Activated T-helper 1 cell treated with anti-CD3 and anti-CD28 coated beads, Interleukin-12 subunit alpha, Interleukin-12 subunit beta, Interleukin-2, Interleukin-4 antibody, amounts not matched to agents 30 ng/mL and 10 ng/mL and 1 ng/mL, durations not matched to agents 14 hours and 24 hours and 36 hours (primary cell): ENCODE measurements at regions not wholly inside any gene's neighbourhood (a gene's known extent, or its start where the extent isn't known, plus 50 kb on each side); places are given as distances from the start of the nearest gene placed in this dataset.

Experiments used
- DNase-seq: peaks from one replicate; pipeline ENCODE4 v3.0.0; 2021; ENCODE audit warnings: low spot score
- H3K27ac Mint-ChIP-seq: one replicate; pipeline ENCODE4 v1.8.0; 2021; ENCODE audit warnings: mild to moderate bottlenecking, mixed read lengths
- H3K27me3 Mint-ChIP-seq: one replicate; pipeline ENCODE4 v1.8.0; 2022; ENCODE audit warnings: mild to moderate bottlenecking, moderate library complexity, mixed read lengths; ENCODE audit not compliant: insufficient read depth
- H3K36me3 Mint-ChIP-seq: one replicate; pipeline ENCODE4 v1.8.0; 2021; ENCODE audit warnings: low read depth, mixed read lengths
- H3K4me1 Mint-ChIP-seq: one replicate; pipeline ENCODE4 v1.8.0; 2021; ENCODE audit warnings: low read depth, mixed read lengths
- H3K4me3 Mint-ChIP-seq: one replicate; pipeline ENCODE4 v1.8.0; 2021; ENCODE audit warnings: mild to moderate bottlenecking, moderate library complexity, mixed read lengths
- H3K9me3 Mint-ChIP-seq: one replicate; pipeline ENCODE4 v1.8.0; 2021; ENCODE audit warnings: mixed read lengths
- intact Hi-C: fragments of 100-400 bp; cut with micrococcal nuclease; formaldehyde crosslinking; loops from one replicate; pipeline ENCODE4 v1.15.1; 2024

DNA sequence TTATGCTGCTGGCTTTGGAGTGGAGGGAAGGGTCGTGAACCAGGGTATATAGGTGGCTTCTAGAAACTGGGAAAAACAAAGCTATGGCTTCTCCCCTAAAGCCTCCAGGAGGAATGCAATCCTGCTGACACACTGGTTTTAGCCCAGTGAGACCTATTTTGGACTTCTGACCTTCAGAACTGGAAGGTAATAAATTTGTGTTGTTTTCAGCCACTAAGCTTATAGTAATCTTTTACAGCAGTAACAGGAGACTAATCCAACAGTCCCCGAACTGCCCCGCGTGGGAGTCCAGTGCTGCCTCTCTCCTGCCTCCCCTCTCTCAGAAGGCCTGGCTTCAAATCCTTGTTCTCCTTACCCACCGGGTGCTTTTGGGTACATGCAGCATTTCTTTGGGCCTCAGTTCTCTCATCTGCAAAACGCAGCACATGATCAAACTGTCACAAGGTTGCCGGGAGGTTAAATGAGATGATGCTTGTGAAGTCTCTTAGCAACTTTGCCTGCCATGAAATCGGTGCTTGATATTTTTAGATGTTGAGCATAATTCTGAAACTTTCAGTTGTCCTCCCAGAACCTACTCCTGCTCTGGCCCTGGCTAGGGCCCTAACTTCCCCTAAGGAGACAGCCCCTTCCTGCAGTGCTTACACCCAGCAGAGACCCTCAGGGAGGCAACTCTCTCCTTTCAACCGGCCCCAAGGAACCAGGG, 127.3 kb upstream of the BOD1 start:
- Mint-ChIP-seq H3K27ac (no peak overlapping the region), H3K36me3 (no peaks in the 10 kb centered on the region), H3K4me1 (no peaks in the 10 kb centered on the region), H3K4me3 (no peak overlapping the region), H3K9me3 (no peaks in the 10 kb centered on the region), H3K27me3 (peaks cover 2% of the 10 kb centered on the region)
- intact Hi-C loops: no loop called here
- DNase-seq: no peak

DNA sequence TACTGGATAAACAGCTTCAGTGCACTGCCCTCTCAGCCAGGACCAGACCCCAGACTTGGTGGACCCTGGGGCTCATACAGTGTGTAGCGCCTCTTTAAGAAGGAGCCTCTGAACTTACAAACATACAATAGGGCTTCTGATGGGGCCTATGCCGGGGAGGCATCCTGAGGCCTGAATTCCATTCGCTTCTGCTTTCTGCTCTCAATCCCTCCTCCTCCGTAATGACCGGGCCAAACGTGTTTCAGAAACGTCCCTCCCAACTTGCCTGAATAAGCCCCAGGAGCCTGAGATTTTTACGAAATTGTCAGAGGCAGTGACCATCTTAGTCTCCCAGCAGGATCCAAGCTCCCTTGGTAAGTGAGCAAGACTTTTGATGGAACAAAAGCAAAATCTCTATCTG, 128.1 kb upstream of the BOD1 start:
- H3K27me3 Mint-ChIP-seq: peaks cover 2% of the 10 kb centered on the region
- intact Hi-C loops: no loop called here
- no peak for DNase-seq
- no peak overlapping the region for H3K4me3 Mint-ChIP-seq
- H3K9me3 Mint-ChIP-seq: no peaks in the 10 kb centered on the region
- H3K27ac Mint-ChIP-seq: no peak overlapping the region
- H3K4me1 Mint-ChIP-seq: no peaks in the 10 kb centered on the region
- no peaks in the 10 kb centered on the region for H3K36me3 Mint-ChIP-seq

DNA sequence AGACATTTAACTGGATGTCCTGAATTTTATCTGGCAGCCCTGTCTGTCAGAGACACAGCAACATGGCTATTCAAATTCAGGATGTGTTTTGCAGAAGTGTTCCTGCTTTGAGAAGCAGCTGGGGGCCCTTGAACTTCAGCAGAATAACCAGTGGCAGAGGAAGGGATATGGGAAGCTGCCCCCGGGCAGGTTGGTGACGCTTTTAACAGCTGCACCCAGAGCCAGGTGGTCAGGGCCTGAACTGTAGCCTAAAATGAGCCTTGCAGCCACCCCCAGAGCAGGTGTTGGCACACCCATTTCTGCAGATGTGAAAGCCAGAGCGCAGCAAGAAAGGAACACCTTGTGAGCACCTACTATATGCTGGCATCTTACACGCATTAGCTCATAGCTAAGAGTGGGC, 128.7 kb upstream of the BOD1 start:
- no peak for DNase-seq
- H3K27me3 Mint-ChIP-seq: peaks cover 2% of the 10 kb centered on the region
- intact Hi-C loops: no loop called here
- H3K4me1 Mint-ChIP-seq: no peaks in the 10 kb centered on the region
- no peak overlapping the region for H3K4me3 Mint-ChIP-seq
- no peaks in the 10 kb centered on the region for H3K36me3 Mint-ChIP-seq
- H3K9me3 Mint-ChIP-seq: no peaks in the 10 kb centered on the region
- H3K27ac Mint-ChIP-seq: no peak overlapping the region

GRCh38 chr5:173745557-173745956, 129.1 kb upstream of the BOD1 start:
- Mint-ChIP-seq H3K36me3 (no peaks in the 10 kb centered on the region), H3K9me3 (no peaks in the 10 kb centered on the region), H3K27ac (no peak overlapping the region), H3K4me1 (no peaks in the 10 kb centered on the region), H3K4me3 (no peak overlapping the region), H3K27me3 (peaks cover 2% of the 10 kb centered on the region)
- no peak for DNase-seq
- intact Hi-C loops: no loop called here

DNA sequence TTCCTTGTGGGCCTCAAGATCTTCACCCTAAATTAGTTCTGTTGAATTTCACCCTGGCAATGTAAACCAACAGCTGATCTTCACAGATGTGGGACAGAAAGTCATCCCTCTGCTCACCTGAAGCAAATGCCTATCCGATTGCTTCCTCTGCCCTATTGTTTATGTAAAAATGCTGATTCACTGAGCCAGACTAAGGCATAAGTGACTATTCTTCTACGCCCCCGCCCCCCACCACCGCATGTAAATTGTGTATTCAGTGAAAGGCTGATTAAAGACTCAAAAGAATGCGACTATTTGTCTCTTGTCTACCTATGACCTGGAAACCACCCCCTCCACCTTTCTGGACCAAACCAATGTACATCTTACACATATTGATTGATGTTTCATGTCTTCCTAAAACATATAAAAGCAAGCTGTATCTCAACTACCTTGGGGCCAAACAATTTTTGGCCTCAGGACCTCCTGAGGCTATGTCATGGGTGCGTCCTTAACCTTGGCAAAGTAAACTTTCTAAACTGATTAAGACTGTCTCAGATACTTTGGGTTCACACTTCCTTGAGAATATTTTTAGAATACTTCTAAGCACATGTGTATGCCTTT, 129.7 kb upstream of the BOD1 start:
- Mint-ChIP-seq H3K27me3 (peaks cover 2% of the 10 kb centered on the region), H3K4me3 (no peak overlapping the region), H3K4me1 (no peaks in the 10 kb centered on the region), H3K36me3 (no peaks in the 10 kb centered on the region), H3K27ac (no peak overlapping the region), H3K9me3 (no peaks in the 10 kb centered on the region)
- intact Hi-C loops: no loop called here
- no peak for DNase-seq

- H3K4me1 Mint-ChIP-seq: no peaks in the 10 kb centered on the region
- no peak overlapping the region for H3K27ac Mint-ChIP-seq
These were observed 131.4 kb upstream of the BOD1 start for GRCh38 chr5:173747876-173748275.

GRCh38 chr5:173750538-173751265, 134.3 kb upstream of the BOD1 start:
- H3K27ac Mint-ChIP-seq: no peak overlapping the region
- no peaks in the 10 kb centered on the region for H3K36me3 Mint-ChIP-seq
- H3K27me3 Mint-ChIP-seq: no peaks in the 10 kb centered on the region

More at GRCh38 chr5:173747876-173748275, 131.4 kb upstream of the BOD1 start:
- intact Hi-C loops: loop anchor here (1.0 kb wide), 1 partner anchor 39 kb away; no protein-coding TSS in a partner anchor
- H3K4me3 Mint-ChIP-seq: no peak overlapping the region
- no peaks in the 10 kb centered on the region for H3K36me3 Mint-ChIP-seq
- no peaks in the 10 kb centered on the region for H3K9me3 Mint-ChIP-seq
- peaks cover 2% of the 10 kb centered on the region for H3K27me3 Mint-ChIP-seq
- DNase-seq: no peak

GRCh38 chr5:173751266-173751600, 134.8 kb upstream of the BOD1 start:
- intact Hi-C loops: no loop called here
- no peaks in the 10 kb centered on the region for H3K36me3 Mint-ChIP-seq
- no peaks in the 10 kb centered on the region for H3K9me3 Mint-ChIP-seq
- no peak for DNase-seq
- no peaks in the 10 kb centered on the region for H3K27me3 Mint-ChIP-seq
- H3K4me1 Mint-ChIP-seq: no peaks in the 10 kb centered on the region
- H3K4me3 Mint-ChIP-seq: no peak overlapping the region
- H3K27ac Mint-ChIP-seq: no peak overlapping the region

More at GRCh38 chr5:173750538-173751265, 134.3 kb upstream of the BOD1 start:
- intact Hi-C loops: no loop called here
- no peaks in the 10 kb centered on the region for H3K4me1 Mint-ChIP-seq
- no peaks in the 10 kb centered on the region for H3K9me3 Mint-ChIP-seq
- no peak overlapping the region for H3K4me3 Mint-ChIP-seq
- DNase-seq: no peak

- no peaks in the 10 kb centered on the region for H3K36me3 Mint-ChIP-seq
- no peak for DNase-seq
- no peaks in the 10 kb centered on the region for H3K4me1 Mint-ChIP-seq
- intact Hi-C loops: no loop called here
- no peaks in the 10 kb centered on the region for H3K27me3 Mint-ChIP-seq
- no peak overlapping the region for H3K4me3 Mint-ChIP-seq
- no peak overlapping the region for H3K27ac Mint-ChIP-seq
- no peaks in the 10 kb centered on the region for H3K9me3 Mint-ChIP-seq
These were observed 135.5 kb upstream of the CPEB4 start for GRCh38 chr5:173752653-173753052.

DNA sequence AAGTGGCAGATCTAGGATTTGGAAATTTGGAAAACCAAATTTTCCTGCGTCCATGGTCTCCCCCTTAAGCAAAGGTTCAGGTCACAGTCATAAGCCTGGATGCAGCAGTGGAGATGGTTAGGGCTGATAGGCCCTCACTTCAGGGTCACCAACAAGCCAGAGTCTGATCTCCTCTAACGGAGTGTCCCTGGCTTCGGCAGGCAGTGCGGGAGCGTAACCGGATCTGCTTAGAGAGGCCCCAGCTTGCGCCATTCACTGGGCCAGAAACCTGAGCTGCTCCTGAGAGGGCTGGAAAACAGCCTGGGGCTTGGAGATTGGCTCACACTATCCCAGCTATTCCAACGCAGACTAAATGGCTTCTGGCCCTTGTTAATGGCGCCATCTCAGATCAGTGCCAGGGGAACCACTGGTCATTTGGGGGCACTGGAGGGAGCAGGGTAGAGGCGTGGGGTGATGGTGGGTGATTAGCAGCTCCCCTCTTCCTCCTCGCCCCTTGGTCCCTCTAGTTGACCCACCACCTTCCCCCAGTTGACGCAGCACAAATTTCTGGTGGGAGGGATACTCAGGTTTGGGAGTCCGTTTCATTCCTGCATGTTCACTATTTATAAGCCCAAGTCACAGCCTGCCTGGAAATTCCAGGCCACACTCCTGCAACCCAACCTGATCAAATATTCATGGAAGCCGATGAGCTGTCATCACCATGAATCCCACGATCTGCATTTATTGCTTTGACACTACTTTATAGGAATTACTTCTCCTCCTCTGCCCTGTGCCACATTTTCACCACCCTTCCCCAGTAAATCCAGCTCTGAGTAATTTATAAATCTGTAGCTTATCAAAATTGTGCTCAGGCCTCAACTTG, 134.6 kb upstream of the CPEB4 start:
- Mint-ChIP-seq H3K36me3 (no peaks in the 10 kb centered on the region), H3K4me1 (no peaks in the 10 kb centered on the region), H3K27ac (no peak overlapping the region), H3K4me3 (no peak overlapping the region), H3K9me3 (no peaks in the 10 kb centered on the region), H3K27me3 (no peaks in the 10 kb centered on the region)
- no peak for DNase-seq
- intact Hi-C loops: no loop called here

GRCh38 chr5:173755319-173755718, 132.8 kb upstream of the CPEB4 start:
- Mint-ChIP-seq H3K36me3 (no peaks in the 10 kb centered on the region), H3K27ac (no peak overlapping the region), H3K27me3 (no peaks in the 10 kb centered on the region), H3K9me3 (no peaks in the 10 kb centered on the region), H3K4me1 (no peaks in the 10 kb centered on the region), H3K4me3 (no peak overlapping the region)
- no peak for DNase-seq
- intact Hi-C loops: no loop called here

DNA sequence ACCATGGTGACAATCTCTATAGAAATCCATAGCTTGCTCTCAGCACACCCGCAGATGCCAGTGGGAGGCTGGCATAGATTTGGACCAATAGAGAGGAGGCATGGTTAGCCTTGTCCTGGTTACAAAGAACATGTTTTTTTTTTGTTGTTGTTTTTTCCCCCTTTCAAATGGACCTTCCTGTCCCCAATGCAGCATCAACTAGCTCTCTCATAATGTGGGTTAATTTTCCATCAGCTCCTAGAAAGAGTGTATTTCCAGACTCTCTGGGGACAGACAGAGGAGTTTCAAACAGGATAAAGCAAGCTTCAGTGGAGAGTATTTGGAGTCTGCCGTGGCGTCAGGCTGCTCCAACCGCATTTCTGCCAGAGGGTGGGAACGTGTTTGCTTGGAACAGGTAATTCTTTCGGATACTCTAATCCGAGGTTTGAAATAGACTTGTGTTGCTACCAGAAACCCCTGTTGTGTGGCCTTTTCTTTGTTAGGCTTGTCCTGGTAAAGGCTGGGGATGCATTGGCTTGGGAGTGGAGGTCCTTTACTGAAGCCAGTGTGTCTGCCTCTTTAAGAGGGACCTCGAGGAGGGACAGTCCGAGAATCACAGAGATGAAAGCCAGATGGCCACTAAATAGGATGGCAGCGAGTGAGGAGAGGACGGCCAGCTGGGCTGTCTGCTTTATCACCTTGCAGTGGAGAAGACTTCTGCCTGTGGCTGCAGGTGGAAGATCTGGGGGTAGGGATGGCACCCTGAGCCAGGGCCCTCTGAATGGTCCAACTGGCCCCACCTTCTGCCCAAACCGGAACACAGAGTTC, 130.5 kb upstream of the CPEB4 start:
- H3K27ac Mint-ChIP-seq: no peak overlapping the region
- peaks cover 2% of the 10 kb centered on the region for H3K27me3 Mint-ChIP-seq
- no peak for DNase-seq
- H3K9me3 Mint-ChIP-seq: no peaks in the 10 kb centered on the region
- H3K36me3 Mint-ChIP-seq: no peaks in the 10 kb centered on the region
- intact Hi-C loops: no loop called here
- H3K4me3 Mint-ChIP-seq: no peak overlapping the region
- no peaks in the 10 kb centered on the region for H3K4me1 Mint-ChIP-seq
